NCI-H345 treated with DMSO at 0.1 percent for 48 hours (cell line): ENCODE measurements at regions not wholly inside any gene's neighbourhood (a gene's known extent, or its start where the extent isn't known, plus 50 kb on each side); places are given as distances from the start of the nearest gene placed in this dataset.
A peak's percentile ranks its signal among the peaks of the same experiment; 100 is the strongest.
"Not testable (repeated sequence)": the region's sequence is repeated elsewhere in the genome, so short reads cannot be mapped to it uniquely, and the experiment has no call there.

Experiments used
- DNase-seq: peaks from one replicate; lab custom pipeline; 2025; ENCODE audit not compliant: unreplicated experiment; lab: John Stamatoyannopoulos, UW

GRCh38 chr2:117179405-117179804 lies 635.1 kb upstream of the DDX18 start:
- no peak for DNase-seq

- no peak for DNase-seq
Measured at GRCh38 chr2:117190856-117191559, 623.5 kb upstream of the DDX18 start.

- DNase-seq: no peak
Measured at GRCh38 chr2:117195381-117195780, 619.1 kb upstream of the DDX18 start.

GRCh38 chr2:117199511-117199910 lies 615.0 kb upstream of the DDX18 start:
- no peak for DNase-seq

- no peak for DNase-seq
Measured at GRCh38 chr2:117212562-117212961, 601.9 kb upstream of the DDX18 start.

GRCh38 chr2:117217145-117217544 lies 597.3 kb upstream of the DDX18 start:
- no peak for DNase-seq

- no peak for DNase-seq
Measured at GRCh38 chr2:117222809-117223208, 591.7 kb upstream of the DDX18 start.

GRCh38 chr2:117232305-117232704 lies 582.2 kb upstream of the DDX18 start:
- DNase-seq: no peak

GRCh38 chr2:117257362-117257761 lies 557.1 kb upstream of the DDX18 start:
- no peak for DNase-seq

GRCh38 chr2:117269574-117269973 lies 544.9 kb upstream of the DDX18 start:
- DNase-seq: no peak

- no peak for DNase-seq
Measured at GRCh38 chr2:117271631-117272030, 542.9 kb upstream of the DDX18 start.

GRCh38 chr2:117273009-117273671 lies 541.4 kb upstream of the DDX18 start:
- DNase-seq: no peak

- no peak for DNase-seq
Measured at GRCh38 chr2:117293012-117293411, 521.5 kb upstream of the DDX18 start.

- no peak for DNase-seq
Measured at GRCh38 chr2:117299451-117299850, 515.0 kb upstream of the DDX18 start.

- peak; percentile 0 for DNase-seq
Measured at GRCh38 chr2:117308861-117309770, 505.4 kb upstream of the DDX18 start.

- DNase-seq: no peak
Measured at GRCh38 chr2:117321816-117322215, 492.7 kb upstream of the DDX18 start.

- DNase-seq: no peak
Measured at GRCh38 chr2:117323331-117323730, 491.2 kb upstream of the DDX18 start.

- no peak for DNase-seq
Measured at GRCh38 chr2:117330641-117331040, 483.9 kb upstream of the DDX18 start.

GRCh38 chr2:117335967-117336366 lies 478.5 kb upstream of the DDX18 start:
- DNase-seq: no peak

GRCh38 chr2:117336496-117336895 lies 478.0 kb upstream of the DDX18 start:
- DNase-seq: no peak

- DNase-seq: not testable (repeated sequence)
Measured at GRCh38 chr2:117337981-117338380, 476.5 kb upstream of the DDX18 start.

- DNase-seq: no peak
Measured at GRCh38 chr2:117339980-117340379, 474.5 kb upstream of the DDX18 start.
